Liver (tissue), 8 donors: ENCODE measurements at regions not wholly inside any gene's neighbourhood (a gene's known extent, or its start where the extent isn't known, plus 50 kb on each side); places are given as distances from the start of the nearest gene placed in this dataset.

Experiments used
- DNase-seq: peaks from one replicate; pipeline ENCODE4 v3.0.0-alpha.2; 2017; ENCODE audit warnings: low spot score
- H3K27ac ChIP-seq, 2 donors: one replicate each; pipeline ENCODE4 v1.7.0; 2013; ENCODE audit warnings: inconsistent platforms in 2 of 2, low read length in 2 of 2, control low read depth in 1 of 2, low read depth in 1 of 2, mild to moderate bottlenecking in 1 of 2
- H3K27me3 ChIP-seq, 4 donors: one replicate each; pipeline versions ENCODE4 v1.6.1 to v1.7.0; 2013; ENCODE audit warnings: low read length in 3 of 4, inconsistent platforms in 1 of 4, mild to moderate bottlenecking in 1 of 4, moderate library complexity in 1 of 4; ENCODE audit not compliant: control insufficient read depth in 4 of 4, insufficient read depth in 4 of 4
- H3K36me3 ChIP-seq, 4 donors: one replicate each; pipeline versions ENCODE4 v1.6.1 to v1.7.0; 2013; ENCODE audit warnings: low read length in 3 of 4, mild to moderate bottlenecking in 3 of 4, low read depth in 1 of 4, moderate library complexity in 1 of 4; ENCODE audit not compliant: control insufficient read depth in 4 of 4, insufficient read depth in 3 of 4
- H3K4me1 ChIP-seq, 4 donors: one replicate each; pipeline versions ENCODE4 v1.6.1 to v1.7.0; 2013; ENCODE audit warnings: low read length in 3 of 4, mild to moderate bottlenecking in 3 of 4, moderate library complexity in 1 of 4; ENCODE audit not compliant: control insufficient read depth in 4 of 4, insufficient read depth in 4 of 4
- H3K4me3 ChIP-seq, 3 donors: one replicate each; pipeline versions ENCODE4 v1.6.1 to v1.7.0; 2013; ENCODE audit warnings: low read length in 3 of 3, control low read depth in 1 of 3, low read depth in 1 of 3, mild to moderate bottlenecking in 1 of 3
- H3K9ac ChIP-seq, 2 donors: one replicate each; pipeline ENCODE4 v1.7.0; 2013; ENCODE audit warnings: low read length in 2 of 2, mild to moderate bottlenecking in 2 of 2, moderate library complexity in 2 of 2, control low read depth in 1 of 2, low read depth in 1 of 2
- H3K9me3 ChIP-seq, 4 donors: one replicate each; pipeline versions ENCODE4 v1.6.1 to v1.7.0; 2013; ENCODE audit warnings: low read length in 3 of 4; ENCODE audit not compliant: control insufficient read depth in 4 of 4
- EGR1 ChIP-seq, 2 donors: IDR thresholded peaks; 2 replicates each; pipeline ENCODE4 v1.6.1; 2016 to 2018; ENCODE audit warnings: antibody characterized with exemption in 2 of 2, low read depth in 2 of 2
- FOXA1 ChIP-seq: IDR thresholded peaks from 2 replicates; pipeline ENCODE4 v1.6.1; 2016; ENCODE audit warnings: antibody characterized with exemption
- FOXA2 ChIP-seq: IDR thresholded peaks from 2 replicates; pipeline ENCODE4 v1.6.1; 2016; ENCODE audit warnings: antibody characterized with exemption
- GABPA ChIP-seq, 2 donors: IDR thresholded peaks in 1 of 2; conservative IDR thresholded peaks in 1 of 2; 2 replicates each; pipeline ENCODE4 v1.6.1; 2016; ENCODE audit warnings: antibody characterized with exemption in 2 of 2, mild to moderate bottlenecking in 1 of 2, moderate library complexity in 1 of 2
- HNF4A ChIP-seq, 2 donors: conservative IDR thresholded peaks; 2 replicates each; pipeline ENCODE4 v1.6.1; 2016; ENCODE audit warnings: antibody characterized with exemption in 2 of 2, mild to moderate bottlenecking in 2 of 2
- HNF4G ChIP-seq: IDR thresholded peaks from 2 replicates; pipeline ENCODE4 v1.6.1; 2016; ENCODE audit warnings: antibody characterized with exemption
- JUND ChIP-seq, 2 donors: IDR thresholded peaks; 2 replicates each; pipeline ENCODE4 v1.6.1; 2016; ENCODE audit warnings: antibody characterized with exemption in 2 of 2
- NR2F2 ChIP-seq: IDR thresholded peaks from 2 replicates; pipeline ENCODE4 v1.6.1; 2016; ENCODE audit warnings: antibody characterized with exemption
- RAD21 ChIP-seq, 2 donors: IDR thresholded peaks; 2 replicates each; pipeline ENCODE4 v1.6.1; 2016; ENCODE audit warnings: antibody characterized with exemption in 2 of 2, mild to moderate bottlenecking in 2 of 2
- RXRA ChIP-seq, 2 donors: IDR thresholded peaks; 2 replicates each; pipeline ENCODE4 v1.6.1; 2017 to 2018; ENCODE audit warnings: antibody characterized with exemption in 2 of 2, mild to moderate bottlenecking in 1 of 2
- TAF1 ChIP-seq: conservative IDR thresholded peaks from 2 replicates; pipeline ENCODE4 v1.6.1; 2016; ENCODE audit warnings: antibody characterized with exemption, mild to moderate bottlenecking
- YY1 ChIP-seq: IDR thresholded peaks from 2 replicates; pipeline ENCODE4 v1.6.1; 2016; ENCODE audit warnings: antibody characterized with exemption, mild to moderate bottlenecking
- WGBS: extraction: QIAGEN DNeasy Blood & Tissue Kit; methylation state at CpG from one replicate; pipeline ENCODE4 v1.1.7; 2013; 5-methylcytosine and 5-hydroxymethylcytosine counted together
- TF ChIP-seq, protein P1 (sequence below): IDR thresholded peaks from 2 replicates; pipeline ENCODE4 v1.6.1; 2016; ENCODE audit warnings: antibody characterized with exemption
- TF ChIP-seq, protein P2 (sequence below): fragments of 150-350 bp; IDR thresholded peaks from 2 replicates; pipeline ENCODE4 v1.5.1; 2017; ENCODE audit warnings: improper control_type of control experiment, low read depth, low read length; ENCODE audit not compliant: missing input control
- TF ChIP-seq, protein P3 (sequence below): IDR thresholded peaks from 2 replicates; pipeline ENCODE4 v1.6.1; 2016; ENCODE audit warnings: antibody characterized with exemption, mild to moderate bottlenecking
- TF ChIP-seq, protein P4 (sequence below): IDR thresholded peaks from 2 replicates; pipeline ENCODE4 v1.6.1; 2016; ENCODE audit warnings: antibody characterized with exemption
- donor health status: healthy.
- donor health status: healthy.
- donor health status: healthy.
- donor health status: healthy.
- donor health status: healthy.

DNA sequence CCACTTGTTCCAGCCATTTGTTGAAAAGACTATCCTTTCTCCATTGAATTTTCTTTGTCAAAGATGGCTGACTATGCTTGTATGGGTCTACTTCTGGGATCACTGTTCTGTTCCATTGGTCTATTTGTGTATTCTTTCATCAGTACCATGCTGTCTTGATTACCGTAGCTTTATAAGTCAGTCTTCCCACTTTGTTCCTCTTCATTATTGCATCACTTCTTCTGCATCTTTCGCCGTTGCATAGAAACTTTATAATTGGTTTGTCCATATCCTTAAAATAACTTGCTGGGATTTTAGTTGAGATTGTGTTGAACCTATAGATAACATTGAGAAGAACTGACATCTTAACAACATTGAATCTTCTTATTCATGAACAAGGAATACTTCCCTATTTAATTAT, 598.8 kb downstream of the TBC1D22A start:
- no peaks in the 10 kb centered on the region for H3K4me1 ChIP-seq
- no peak for DNase-seq

DNA sequence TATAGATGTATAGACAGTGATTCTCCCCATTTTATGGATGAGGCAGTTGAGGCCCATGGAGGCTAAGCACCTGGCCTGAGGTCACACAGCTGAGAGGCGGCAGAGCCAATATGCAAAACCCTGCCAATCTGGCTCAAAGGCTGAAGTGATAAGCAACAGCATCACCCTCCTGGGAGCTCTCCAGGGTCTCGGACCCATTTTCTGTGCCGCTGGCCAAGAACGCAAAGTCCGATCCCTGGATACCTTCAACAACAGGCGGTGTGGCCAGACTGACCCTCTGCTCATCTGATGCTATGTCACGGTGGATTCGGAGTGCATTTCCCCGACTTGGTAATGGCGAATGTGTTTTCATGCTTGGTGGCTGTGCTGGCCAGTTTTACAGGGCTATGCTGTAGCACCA, 595.0 kb downstream of the TBC1D22A start:
- Histone ChIP-seq H3K27ac (no peak overlapping the region), H3K9ac (no peak overlapping the region), H3K27me3 (peaks cover 0 to 8% (median 0%) of the 10 kb centered on the region in 4 donors), H3K36me3 (no peaks in the 10 kb centered on the region), H3K9me3 (peaks cover 0 to 9% (median 4%) of the 10 kb centered on the region in 4 donors), H3K4me3 (no peak overlapping the region), H3K4me1 (no peaks in the 10 kb centered on the region)
- DNase-seq: peak; percentile 12
- 91% methylated on average over 10 of the region's 10 CpGs for WGBS
- TF ChIP-seq, protein P1, sequence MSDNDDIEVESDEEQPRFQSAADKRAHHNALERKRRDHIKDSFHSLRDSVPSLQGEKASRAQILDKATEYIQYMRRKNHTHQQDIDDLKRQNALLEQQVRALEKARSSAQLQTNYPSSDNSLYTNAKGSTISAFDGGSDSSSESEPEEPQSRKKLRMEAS: no peak
- no peak for TF ChIP-seq FOXA1
- TF ChIP-seq, protein P2, sequence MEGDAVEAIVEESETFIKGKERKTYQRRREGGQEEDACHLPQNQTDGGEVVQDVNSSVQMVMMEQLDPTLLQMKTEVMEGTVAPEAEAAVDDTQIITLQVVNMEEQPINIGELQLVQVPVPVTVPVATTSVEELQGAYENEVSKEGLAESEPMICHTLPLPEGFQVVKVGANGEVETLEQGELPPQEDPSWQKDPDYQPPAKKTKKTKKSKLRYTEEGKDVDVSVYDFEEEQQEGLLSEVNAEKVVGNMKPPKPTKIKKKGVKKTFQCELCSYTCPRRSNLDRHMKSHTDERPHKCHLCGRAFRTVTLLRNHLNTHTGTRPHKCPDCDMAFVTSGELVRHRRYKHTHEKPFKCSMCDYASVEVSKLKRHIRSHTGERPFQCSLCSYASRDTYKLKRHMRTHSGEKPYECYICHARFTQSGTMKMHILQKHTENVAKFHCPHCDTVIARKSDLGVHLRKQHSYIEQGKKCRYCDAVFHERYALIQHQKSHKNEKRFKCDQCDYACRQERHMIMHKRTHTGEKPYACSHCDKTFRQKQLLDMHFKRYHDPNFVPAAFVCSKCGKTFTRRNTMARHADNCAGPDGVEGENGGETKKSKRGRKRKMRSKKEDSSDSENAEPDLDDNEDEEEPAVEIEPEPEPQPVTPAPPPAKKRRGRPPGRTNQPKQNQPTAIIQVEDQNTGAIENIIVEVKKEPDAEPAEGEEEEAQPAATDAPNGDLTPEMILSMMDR: no peak
- TF ChIP-seq NR2F2: no peak
- no peak for TF ChIP-seq GABPA (IDR thresholded peaks at IDR 0.05 in 1 of 2, conservative IDR thresholded peaks at IDR 0.05 in 1 of 2)
- TF ChIP-seq HNF4G: no peak
- no peak for TF ChIP-seq RAD21 (IDR thresholded peaks at IDR 0.05)

More for the DNA sequence above, 598.8 kb downstream of the TBC1D22A start:
- no peak overlapping the region for H3K27ac ChIP-seq
- WGBS: 93% methylated on average over 3 of the region's 3 CpGs
- peaks cover 0 to 13% (median 4%) of the 10 kb centered on the region in 4 donors for H3K9me3 ChIP-seq
- no peak overlapping the region for H3K9ac ChIP-seq
- no peak overlapping the region for H3K4me3 ChIP-seq
- H3K36me3 ChIP-seq: no peaks in the 10 kb centered on the region
- peaks cover 0 to 5% (median 0%) of the 10 kb centered on the region in 4 donors for H3K27me3 ChIP-seq
- TF ChIP-seq JUND (IDR thresholded peaks at IDR 0.05): no peak
- TF ChIP-seq YY1: no peak
- no peak for TF ChIP-seq TAF1
- TF ChIP-seq, protein P2: no peak
- TF ChIP-seq NR2F2: no peak
- TF ChIP-seq, protein P3, sequence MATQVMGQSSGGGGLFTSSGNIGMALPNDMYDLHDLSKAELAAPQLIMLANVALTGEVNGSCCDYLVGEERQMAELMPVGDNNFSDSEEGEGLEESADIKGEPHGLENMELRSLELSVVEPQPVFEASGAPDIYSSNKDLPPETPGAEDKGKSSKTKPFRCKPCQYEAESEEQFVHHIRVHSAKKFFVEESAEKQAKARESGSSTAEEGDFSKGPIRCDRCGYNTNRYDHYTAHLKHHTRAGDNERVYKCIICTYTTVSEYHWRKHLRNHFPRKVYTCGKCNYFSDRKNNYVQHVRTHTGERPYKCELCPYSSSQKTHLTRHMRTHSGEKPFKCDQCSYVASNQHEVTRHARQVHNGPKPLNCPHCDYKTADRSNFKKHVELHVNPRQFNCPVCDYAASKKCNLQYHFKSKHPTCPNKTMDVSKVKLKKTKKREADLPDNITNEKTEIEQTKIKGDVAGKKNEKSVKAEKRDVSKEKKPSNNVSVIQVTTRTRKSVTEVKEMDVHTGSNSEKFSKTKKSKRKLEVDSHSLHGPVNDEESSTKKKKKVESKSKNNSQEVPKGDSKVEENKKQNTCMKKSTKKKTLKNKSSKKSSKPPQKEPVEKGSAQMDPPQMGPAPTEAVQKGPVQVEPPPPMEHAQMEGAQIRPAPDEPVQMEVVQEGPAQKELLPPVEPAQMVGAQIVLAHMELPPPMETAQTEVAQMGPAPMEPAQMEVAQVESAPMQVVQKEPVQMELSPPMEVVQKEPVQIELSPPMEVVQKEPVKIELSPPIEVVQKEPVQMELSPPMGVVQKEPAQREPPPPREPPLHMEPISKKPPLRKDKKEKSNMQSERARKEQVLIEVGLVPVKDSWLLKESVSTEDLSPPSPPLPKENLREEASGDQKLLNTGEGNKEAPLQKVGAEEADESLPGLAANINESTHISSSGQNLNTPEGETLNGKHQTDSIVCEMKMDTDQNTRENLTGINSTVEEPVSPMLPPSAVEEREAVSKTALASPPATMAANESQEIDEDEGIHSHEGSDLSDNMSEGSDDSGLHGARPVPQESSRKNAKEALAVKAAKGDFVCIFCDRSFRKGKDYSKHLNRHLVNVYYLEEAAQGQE: no peak
- no peak for TF ChIP-seq FOXA1
- TF ChIP-seq RXRA (IDR thresholded peaks at IDR 0.05): no peak
- no peak for TF ChIP-seq GABPA (IDR thresholded peaks at IDR 0.05 in 1 of 2, conservative IDR thresholded peaks at IDR 0.05 in 1 of 2)
- TF ChIP-seq HNF4A (conservative IDR thresholded peaks at IDR 0.05): no peak
- TF ChIP-seq FOXA2: no peak
- no peak for TF ChIP-seq EGR1 (IDR thresholded peaks at IDR 0.05; ENCODE audit: low read depth in 2 of 2)
- TF ChIP-seq, protein P1: no peak
- TF ChIP-seq, protein P4, sequence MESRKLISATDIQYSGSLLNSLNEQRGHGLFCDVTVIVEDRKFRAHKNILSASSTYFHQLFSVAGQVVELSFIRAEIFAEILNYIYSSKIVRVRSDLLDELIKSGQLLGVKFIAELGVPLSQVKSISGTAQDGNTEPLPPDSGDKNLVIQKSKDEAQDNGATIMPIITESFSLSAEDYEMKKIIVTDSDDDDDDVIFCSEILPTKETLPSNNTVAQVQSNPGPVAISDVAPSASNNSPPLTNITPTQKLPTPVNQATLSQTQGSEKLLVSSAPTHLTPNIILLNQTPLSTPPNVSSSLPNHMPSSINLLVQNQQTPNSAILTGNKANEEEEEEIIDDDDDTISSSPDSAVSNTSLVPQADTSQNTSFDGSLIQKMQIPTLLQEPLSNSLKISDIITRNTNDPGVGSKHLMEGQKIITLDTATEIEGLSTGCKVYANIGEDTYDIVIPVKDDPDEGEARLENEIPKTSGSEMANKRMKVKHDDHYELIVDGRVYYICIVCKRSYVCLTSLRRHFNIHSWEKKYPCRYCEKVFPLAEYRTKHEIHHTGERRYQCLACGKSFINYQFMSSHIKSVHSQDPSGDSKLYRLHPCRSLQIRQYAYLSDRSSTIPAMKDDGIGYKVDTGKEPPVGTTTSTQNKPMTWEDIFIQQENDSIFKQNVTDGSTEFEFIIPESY: no peak
